Esophagus muscularis mucosa (tissue), 4 donors: ENCODE measurements at regions not wholly inside any gene's neighbourhood (a gene's known extent, or its start where the extent isn't known, plus 50 kb on each side); places are given as distances from the start of the nearest gene placed in this dataset.

Source experiments
- DNase-seq: peaks from one replicate; pipeline ENCODE4 v3.0.0-alpha.2; 2017; ENCODE audit errors: extremely low spot score
- H3K27ac ChIP-seq, 4 donors: fragments of 200-600 bp; sonication (generic); replicated peaks in 1 of 4; 1 replicate in 3 of 4; 2 replicates in 1 of 4; pipeline ENCODE4 v1.5.1; 2016 to 2019; ENCODE audit warnings: mild to moderate bottlenecking in 1 of 4
- H3K27me3 ChIP-seq, 4 donors: fragments of 200-600 bp; sonication (generic); one replicate each; pipeline versions ENCODE4 v1.5.1 to v1.6.0; 2016 to 2019
- H3K36me3 ChIP-seq, 4 donors: fragments of 200-600 bp; sonication (generic); one replicate each; pipeline ENCODE4 v1.5.1; 2016 to 2019
- H3K4me1 ChIP-seq, 4 donors: fragments of 200-600 bp; sonication (generic); one replicate each; pipeline ENCODE4 v1.5.1; 2016 to 2019
- H3K4me3 ChIP-seq, 4 donors: fragments of 200-600 bp; sonication (generic); 1 replicate in 2 of 4; 2 replicates in 2 of 4; pipeline ENCODE4 v1.5.1; 2016 to 2019; ENCODE audit warnings: mild to moderate bottlenecking in 4 of 4, moderate library complexity in 1 of 4
- H3K9me3 ChIP-seq, 4 donors: fragments of 200-600 bp; sonication (generic); 1 replicate in 3 of 4; 2 replicates in 1 of 4; pipeline ENCODE4 v1.5.1; 2016 to 2019
- EP300 ChIP-seq: sonication (generic); formaldehyde crosslinking; IDR thresholded peaks from one replicate; pipeline ENCODE4 v1.6.1; 2017; ENCODE audit warnings: antibody characterized with exemption
- POLR2A ChIP-seq: fragments of 450-650 bp; IDR thresholded peaks from one replicate; pipeline ENCODE4 v1.6.1; 2017; ENCODE audit warnings: antibody characterized with exemption, moderate library complexity, mild to moderate bottlenecking, low read depth
- POLR2AphosphoS5 ChIP-seq, 2 donors: sonication (generic); formaldehyde crosslinking; IDR thresholded peaks; one replicate each; pipeline ENCODE4 v1.6.1; 2017; ENCODE audit warnings: antibody characterized with exemption in 2 of 2
- WGBS: methylation state at CpG from one replicate; pipeline ENCODE4 v1.1.5; 2018; 5-methylcytosine and 5-hydroxymethylcytosine counted together
- intact Hi-C: fragments of 100-400 bp; cut with DNase I; formaldehyde crosslinking; loops from one replicate; pipeline ENCODE4 v1.15.1; 2023
- TF ChIP-seq, protein P1 (sequence below), 3 experiments: fragments of 200-600 bp in 2 of 3; fragments of 450-650 bp in 1 of 3; sonication (generic) in 2 of 3; IDR thresholded peaks; one replicate each; pipeline ENCODE4 v1.5.1; 2017 to 2019; ENCODE audit warnings: antibody characterized with exemption in 3 of 3, mild to moderate bottlenecking in 2 of 3, moderate library complexity in 1 of 3

DNA sequence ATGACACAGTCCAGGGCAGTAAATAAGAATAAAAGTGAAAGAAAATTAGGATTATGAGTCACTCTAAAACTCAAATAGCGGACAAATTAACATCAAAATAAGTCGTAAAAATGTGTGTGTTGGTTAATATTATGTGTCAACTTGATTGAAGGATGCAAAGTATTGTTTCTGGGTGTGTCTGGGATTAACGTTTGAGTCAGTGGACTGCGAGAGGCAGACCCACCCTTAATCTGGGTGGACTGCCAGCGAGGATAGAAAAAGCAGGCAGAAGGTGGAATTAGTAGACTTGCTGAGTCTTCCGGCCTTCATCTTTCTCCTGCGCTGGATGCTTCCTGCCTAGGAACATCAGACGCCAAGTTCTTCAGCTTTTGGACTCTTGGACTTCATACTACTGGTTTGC lies 324.3 kb upstream of the PCDH10 start:
- Histone ChIP-seq H3K4me3 (no peak overlapping the region), H3K4me1 (no peaks in the 10 kb centered on the region), H3K9me3 (no peaks in the 10 kb centered on the region), H3K36me3 (no peaks in the 10 kb centered on the region), H3K27ac (no peak overlapping the region), H3K27me3 (no peaks in the 10 kb centered on the region)
- 83% methylated on average over 8 of the region's 8 CpGs for WGBS
- no peak for DNase-seq
- no peak for TF ChIP-seq POLR2AphosphoS5 (IDR thresholded peaks at IDR 0.05)
- TF ChIP-seq POLR2A: no peak
- TF ChIP-seq EP300: no peak
- TF ChIP-seq, protein P1, sequence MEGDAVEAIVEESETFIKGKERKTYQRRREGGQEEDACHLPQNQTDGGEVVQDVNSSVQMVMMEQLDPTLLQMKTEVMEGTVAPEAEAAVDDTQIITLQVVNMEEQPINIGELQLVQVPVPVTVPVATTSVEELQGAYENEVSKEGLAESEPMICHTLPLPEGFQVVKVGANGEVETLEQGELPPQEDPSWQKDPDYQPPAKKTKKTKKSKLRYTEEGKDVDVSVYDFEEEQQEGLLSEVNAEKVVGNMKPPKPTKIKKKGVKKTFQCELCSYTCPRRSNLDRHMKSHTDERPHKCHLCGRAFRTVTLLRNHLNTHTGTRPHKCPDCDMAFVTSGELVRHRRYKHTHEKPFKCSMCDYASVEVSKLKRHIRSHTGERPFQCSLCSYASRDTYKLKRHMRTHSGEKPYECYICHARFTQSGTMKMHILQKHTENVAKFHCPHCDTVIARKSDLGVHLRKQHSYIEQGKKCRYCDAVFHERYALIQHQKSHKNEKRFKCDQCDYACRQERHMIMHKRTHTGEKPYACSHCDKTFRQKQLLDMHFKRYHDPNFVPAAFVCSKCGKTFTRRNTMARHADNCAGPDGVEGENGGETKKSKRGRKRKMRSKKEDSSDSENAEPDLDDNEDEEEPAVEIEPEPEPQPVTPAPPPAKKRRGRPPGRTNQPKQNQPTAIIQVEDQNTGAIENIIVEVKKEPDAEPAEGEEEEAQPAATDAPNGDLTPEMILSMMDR (IDR thresholded peaks at IDR 0.05): no peak
- intact Hi-C loops: no loop called here

DNA sequence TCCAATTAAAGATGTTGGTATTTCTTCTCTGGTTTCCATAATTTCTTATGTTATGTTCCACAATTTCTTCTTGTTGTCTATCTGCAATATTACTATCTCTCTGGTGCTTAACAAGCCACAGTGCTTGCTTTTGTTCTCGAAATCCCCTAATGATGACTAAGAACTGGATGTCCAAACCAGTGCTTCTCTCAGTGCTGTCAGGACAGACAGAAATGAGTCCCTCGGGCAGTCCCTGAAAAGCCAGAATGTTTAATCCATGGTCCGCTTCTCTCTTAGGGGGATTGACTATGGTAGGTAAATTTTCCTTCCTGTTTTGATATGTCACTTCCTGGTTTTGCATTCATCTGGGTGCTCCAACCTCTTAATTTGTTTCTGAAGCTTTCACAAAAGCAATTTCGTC lies 321.6 kb upstream of the PCDH10 start:
- no peak overlapping the region for H3K4me3 ChIP-seq
- TF ChIP-seq EP300 (no peak), POLR2AphosphoS5 (IDR thresholded peaks at IDR 0.05) (no peak), POLR2A (no peak)
- TF ChIP-seq, protein P1 (IDR thresholded peaks at IDR 0.05): no peak
- no peaks in the 10 kb centered on the region for H3K27me3 ChIP-seq
- H3K36me3 ChIP-seq: no peaks in the 10 kb centered on the region
- DNase-seq: no peak
- WGBS: 43% methylated on average over 4 of the region's 4 CpGs
- no peaks in the 10 kb centered on the region for H3K9me3 ChIP-seq
- no peak overlapping the region for H3K27ac ChIP-seq
- intact Hi-C loops: no loop called here
- no peaks in the 10 kb centered on the region for H3K4me1 ChIP-seq

DNA sequence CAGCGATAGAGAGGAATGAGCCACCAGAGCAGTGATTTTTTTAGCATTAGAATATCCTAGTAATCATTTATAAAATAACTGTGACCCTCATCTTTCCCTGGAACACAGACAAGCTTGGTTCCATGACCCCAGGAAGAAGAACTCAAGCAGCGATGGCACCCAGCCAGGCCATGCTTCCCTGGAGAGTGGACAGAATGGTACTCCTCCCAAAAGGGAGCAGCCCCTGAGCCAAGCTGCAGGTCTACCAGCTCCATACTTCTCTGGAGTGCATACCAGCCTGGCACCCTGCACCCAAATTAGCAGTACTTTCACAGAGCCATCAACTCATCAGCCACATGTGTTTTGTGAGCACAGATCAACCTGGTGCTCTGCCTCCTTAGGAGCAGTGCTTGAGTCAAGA lies 310.9 kb upstream of the PCDH10 start:
- WGBS: 69% methylated on average over 2 of the region's 2 CpGs
- intact Hi-C loops: no loop called here
- Histone ChIP-seq H3K27ac (no peak overlapping the region), H3K4me3 (no peak overlapping the region), H3K9me3 (peaks cover 0 to 25% (median 13%) of the 10 kb centered on the region in 4 donors), H3K4me1 (no peaks in the 10 kb centered on the region), H3K36me3 (no peaks in the 10 kb centered on the region), H3K27me3 (no peaks in the 10 kb centered on the region)
- TF ChIP-seq, protein P1 (IDR thresholded peaks at IDR 0.05): no peak
- TF ChIP-seq POLR2AphosphoS5 (IDR thresholded peaks at IDR 0.05): no peak
- TF ChIP-seq POLR2A: no peak
- no peak for TF ChIP-seq EP300
- DNase-seq: no peak

DNA sequence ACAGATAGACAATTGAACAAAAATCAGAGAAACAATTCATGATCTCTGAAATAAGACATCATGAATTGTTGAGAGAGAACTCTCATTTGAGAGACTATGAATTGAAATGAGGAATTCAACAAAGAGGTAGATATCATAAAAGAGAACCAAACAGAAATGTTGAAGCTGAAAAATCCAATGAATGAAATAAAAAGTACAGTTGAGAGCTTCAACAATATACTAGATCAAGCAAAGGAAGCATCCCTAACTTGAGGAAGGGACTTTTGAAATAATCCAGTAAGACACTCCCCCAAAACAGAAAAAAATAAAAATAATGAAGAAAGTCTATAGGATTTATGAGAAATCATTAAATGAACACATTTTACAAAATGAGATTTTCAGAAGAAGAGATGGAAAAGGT lies 310.0 kb upstream of the PCDH10 start:
- Histone ChIP-seq H3K36me3 (no peaks in the 10 kb centered on the region), H3K27me3 (no peaks in the 10 kb centered on the region), H3K27ac (no peak overlapping the region), H3K4me1 (no peaks in the 10 kb centered on the region), H3K9me3 (peaks cover 0 to 25% (median 13%) of the 10 kb centered on the region in 4 donors), H3K4me3 (no peak overlapping the region)
- TF ChIP-seq, protein P1 (IDR thresholded peaks at IDR 0.05): no peak
- no peak for TF ChIP-seq POLR2AphosphoS5 (IDR thresholded peaks at IDR 0.05)
- intact Hi-C loops: no loop called here
- DNase-seq: no peak

DNA sequence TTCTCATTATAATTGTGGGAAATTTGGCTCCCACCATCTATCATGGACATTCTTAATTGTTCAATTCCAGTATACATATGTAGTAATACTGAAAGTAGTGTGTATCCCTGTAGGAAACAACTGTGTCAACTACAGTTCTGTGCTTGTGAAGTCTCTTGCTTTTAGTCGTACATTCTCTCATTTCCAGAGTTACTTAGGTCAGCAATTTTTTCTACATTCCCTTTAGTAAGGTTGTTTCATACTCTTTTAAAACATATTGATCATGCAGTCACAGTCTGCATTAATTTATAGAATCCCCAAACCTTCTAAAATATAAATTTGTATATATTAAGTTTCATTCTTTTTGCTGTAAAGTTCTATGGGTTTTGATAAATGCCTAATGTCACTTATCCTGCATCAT lies 289.2 kb upstream of the PCDH10 start:
- H3K27me3 ChIP-seq: no peaks in the 10 kb centered on the region
- H3K4me3 ChIP-seq: no peak overlapping the region
- H3K4me1 ChIP-seq: no peaks in the 10 kb centered on the region
- H3K9me3 ChIP-seq: no peaks in the 10 kb centered on the region
- WGBS: 74% methylated on average over 1 of the region's 1 CpG
- no peak for DNase-seq
- no peaks in the 10 kb centered on the region for H3K36me3 ChIP-seq
- TF ChIP-seq POLR2A (no peak), POLR2AphosphoS5 (IDR thresholded peaks at IDR 0.05) (no peak), EP300 (no peak)
- TF ChIP-seq, protein P1 (IDR thresholded peaks at IDR 0.05): no peak
- no peak overlapping the region for H3K27ac ChIP-seq
- intact Hi-C loops: no loop called here
